ENCODE measurements at regions not wholly inside any gene's neighbourhood (a gene's known extent, or its start where the extent isn't known, plus 50 kb on each side); places are given as distances from the start of the nearest gene placed in this dataset.
"Not testable (repeated sequence)": the region's sequence is repeated elsewhere in the genome, so short reads cannot be mapped to it uniquely, and the experiment has no call there.

- Mint-ChIP-seq H3K4me1 (ENCODE audit: low read depth) (no peaks in the 10 kb centered on the region), H3K9me3 (peaks cover 5% of the 10 kb centered on the region), H3K27ac (no peak overlapping the region), H3K27me3 (ENCODE audit: low read depth) (no peaks in the 10 kb centered on the region), H3K36me3 (ENCODE audit: low read depth) (no peaks in the 10 kb centered on the region), H3K4me3 (ENCODE audit: low read depth) (no peak overlapping the region)
- intact Hi-C loops (cut with micrococcal nuclease), result no loop called here
- no peak for DNase-seq (ENCODE audit: low spot score)
Observed at GRCh38 chrX:14344172-14344940, 185.0 kb upstream of the GLRA2 start.

- Mint-ChIP-seq H3K9me3 (no peaks in the 10 kb centered on the region), H3K27me3 (ENCODE audit: low read depth) (no peaks in the 10 kb centered on the region), H3K4me1 (ENCODE audit: low read depth) (no peaks in the 10 kb centered on the region)
Observed at GRCh38 chrX:14309431-14309830, 219.9 kb upstream of the GLRA2 start.

GRCh38 chrX:14308976-14309375 is 220.4 kb upstream of the GLRA2 start:
- H3K4me3 Mint-ChIP-seq (ENCODE audit: low read depth); H3K27me3 Mint-ChIP-seq (ENCODE audit: low read depth); DNase-seq (ENCODE audit: low spot score); H3K27ac Mint-ChIP-seq; intact Hi-C loops (cut with micrococcal nuclease); H3K9me3 Mint-ChIP-seq; H3K36me3 Mint-ChIP-seq (ENCODE audit: low read depth); H3K4me1 Mint-ChIP-seq (ENCODE audit: low read depth): not testable (repeated sequence)

More at GRCh38 chrX:14309431-14309830, 219.9 kb upstream of the GLRA2 start:
- Mint-ChIP-seq H3K36me3 (ENCODE audit: low read depth) (no peaks in the 10 kb centered on the region), H3K4me3 (ENCODE audit: low read depth) (no peak overlapping the region), H3K27ac (no peak overlapping the region)
- intact Hi-C loops (cut with micrococcal nuclease), result no loop called here
- no peak for DNase-seq (ENCODE audit: low spot score)

- intact Hi-C loops (cut with micrococcal nuclease), result no loop called here
- no peak for DNase-seq (ENCODE audit: low spot score)
- Mint-ChIP-seq H3K36me3 (ENCODE audit: low read depth) (no peaks in the 10 kb centered on the region), H3K27ac (no peak overlapping the region), H3K4me3 (ENCODE audit: low read depth) (no peak overlapping the region), H3K9me3 (no peaks in the 10 kb centered on the region), H3K4me1 (ENCODE audit: low read depth) (no peaks in the 10 kb centered on the region), H3K27me3 (ENCODE audit: low read depth) (no peaks in the 10 kb centered on the region)
Observed at GRCh38 chrX:14303891-14304290, 225.4 kb upstream of the GLRA2 start.

- intact Hi-C loops (cut with micrococcal nuclease), result not testable (repeated sequence)
Observed at GRCh38 chrX:14302561-14302960, 226.8 kb upstream of the GLRA2 start.

GRCh38 chrX:14300376-14300775 is 229.0 kb upstream of the GLRA2 start:
- no peaks in the 10 kb centered on the region for H3K27me3 Mint-ChIP-seq (ENCODE audit: low read depth)
- no peaks in the 10 kb centered on the region for H3K9me3 Mint-ChIP-seq
- no peaks in the 10 kb centered on the region for H3K36me3 Mint-ChIP-seq (ENCODE audit: low read depth)
- no peak for DNase-seq (ENCODE audit: low spot score)
- intact Hi-C loops (cut with micrococcal nuclease), result no loop called here
- no peaks in the 10 kb centered on the region for H3K4me1 Mint-ChIP-seq (ENCODE audit: low read depth)
- H3K4me3 Mint-ChIP-seq (ENCODE audit: low read depth), result no peak overlapping the region
- H3K27ac Mint-ChIP-seq, result no peak overlapping the region

More at GRCh38 chrX:14302561-14302960, 226.8 kb upstream of the GLRA2 start:
- H3K36me3 Mint-ChIP-seq (ENCODE audit: low read depth); H3K27ac Mint-ChIP-seq; DNase-seq (ENCODE audit: low spot score); H3K9me3 Mint-ChIP-seq; H3K4me3 Mint-ChIP-seq (ENCODE audit: low read depth); H3K27me3 Mint-ChIP-seq (ENCODE audit: low read depth); H3K4me1 Mint-ChIP-seq (ENCODE audit: low read depth): not testable (repeated sequence)

- no peaks in the 10 kb centered on the region for H3K4me1 Mint-ChIP-seq (ENCODE audit: low read depth)
- no peak overlapping the region for H3K27ac Mint-ChIP-seq
- no peaks in the 10 kb centered on the region for H3K27me3 Mint-ChIP-seq (ENCODE audit: low read depth)
- DNase-seq (ENCODE audit: low spot score), result no peak
- no peak overlapping the region for H3K4me3 Mint-ChIP-seq (ENCODE audit: low read depth)
- H3K36me3 Mint-ChIP-seq (ENCODE audit: low read depth), result no peaks in the 10 kb centered on the region
- H3K9me3 Mint-ChIP-seq, result no peaks in the 10 kb centered on the region
- intact Hi-C loops (cut with micrococcal nuclease), result no loop called here
Observed at GRCh38 chrX:14295426-14295825, 233.9 kb upstream of the GLRA2 start.

- Mint-ChIP-seq H3K27ac (no peak overlapping the region), H3K4me1 (ENCODE audit: low read depth) (no peaks in the 10 kb centered on the region), H3K27me3 (ENCODE audit: low read depth) (no peaks in the 10 kb centered on the region), H3K9me3 (no peaks in the 10 kb centered on the region), H3K4me3 (ENCODE audit: low read depth) (no peak overlapping the region), H3K36me3 (ENCODE audit: low read depth) (no peaks in the 10 kb centered on the region)
- intact Hi-C loops (cut with micrococcal nuclease), result no loop called here
- DNase-seq (ENCODE audit: low spot score), result no peak
Observed at GRCh38 chrX:14291666-14292500, 237.5 kb upstream of the GLRA2 start.

GRCh38 chrX:14290335-14290734 is 239.0 kb upstream of the GLRA2 start:
- no peak for DNase-seq (ENCODE audit: low spot score)
- H3K36me3 Mint-ChIP-seq (ENCODE audit: low read depth), result no peaks in the 10 kb centered on the region
- H3K9me3 Mint-ChIP-seq, result no peaks in the 10 kb centered on the region
- no peak overlapping the region for H3K27ac Mint-ChIP-seq
- no peaks in the 10 kb centered on the region for H3K4me1 Mint-ChIP-seq (ENCODE audit: low read depth)
- H3K4me3 Mint-ChIP-seq (ENCODE audit: low read depth), result no peak overlapping the region
- intact Hi-C loops (cut with micrococcal nuclease), result no loop called here
- H3K27me3 Mint-ChIP-seq (ENCODE audit: low read depth), result no peaks in the 10 kb centered on the region

GRCh38 chrX:14274691-14275090 is 245.0 kb upstream of the GEMIN8 start:
- Mint-ChIP-seq H3K27ac (no peak overlapping the region), H3K27me3 (ENCODE audit: low read depth) (no peaks in the 10 kb centered on the region), H3K4me1 (ENCODE audit: low read depth) (no peaks in the 10 kb centered on the region), H3K4me3 (ENCODE audit: low read depth) (no peak overlapping the region), H3K36me3 (ENCODE audit: low read depth) (no peaks in the 10 kb centered on the region), H3K9me3 (no peaks in the 10 kb centered on the region)
- intact Hi-C loops (cut with micrococcal nuclease), result no loop called here
- no peak for DNase-seq (ENCODE audit: low spot score)

GRCh38 chrX:14267216-14267615 is 237.5 kb upstream of the GEMIN8 start:
- no peaks in the 10 kb centered on the region for H3K9me3 Mint-ChIP-seq
- intact Hi-C loops (cut with micrococcal nuclease), result no loop called here
- no peak overlapping the region for H3K4me3 Mint-ChIP-seq (ENCODE audit: low read depth)

GRCh38 chrX:14266705-14267104 is 237.0 kb upstream of the GEMIN8 start:
- Mint-ChIP-seq H3K36me3 (ENCODE audit: low read depth) (no peaks in the 10 kb centered on the region), H3K9me3 (no peaks in the 10 kb centered on the region), H3K4me3 (ENCODE audit: low read depth) (no peak overlapping the region), H3K27ac (no peak overlapping the region), H3K4me1 (ENCODE audit: low read depth) (no peaks in the 10 kb centered on the region), H3K27me3 (ENCODE audit: low read depth) (no peaks in the 10 kb centered on the region)
- intact Hi-C loops (cut with micrococcal nuclease), result no loop called here
- DNase-seq (ENCODE audit: low spot score), result no peak

More at GRCh38 chrX:14267216-14267615, 237.5 kb upstream of the GEMIN8 start:
- Mint-ChIP-seq H3K36me3 (ENCODE audit: low read depth) (no peaks in the 10 kb centered on the region), H3K27ac (no peak overlapping the region), H3K27me3 (ENCODE audit: low read depth) (no peaks in the 10 kb centered on the region), H3K4me1 (ENCODE audit: low read depth) (no peaks in the 10 kb centered on the region)
- no peak for DNase-seq (ENCODE audit: low spot score)

GRCh38 chrX:14243823-14244222 is 214.1 kb upstream of the GEMIN8 start:
- Mint-ChIP-seq H3K4me3 (ENCODE audit: low read depth) (no peak overlapping the region), H3K9me3 (no peaks in the 10 kb centered on the region), H3K27me3 (ENCODE audit: low read depth) (no peaks in the 10 kb centered on the region), H3K4me1 (ENCODE audit: low read depth) (no peaks in the 10 kb centered on the region), H3K27ac (no peak overlapping the region), H3K36me3 (ENCODE audit: low read depth) (no peaks in the 10 kb centered on the region)
- intact Hi-C loops (cut with micrococcal nuclease), result no loop called here
- DNase-seq (ENCODE audit: low spot score), result no peak
